Right atrium auricular region (tissue), 2 donors: ENCODE measurements at regions not wholly inside any gene's neighbourhood (a gene's known extent, or its start where the extent isn't known, plus 50 kb on each side); places are given as distances from the start of the nearest gene placed in this dataset.
"Not testable (repeated sequence)": the region's sequence is repeated elsewhere in the genome, so short reads cannot be mapped to it uniquely, and the experiment has no call there.

Experiments used
- DNase-seq: peaks from one replicate; pipeline ENCODE4 v3.0.0-alpha.2; 2019; ENCODE audit warnings: low spot score
- H3K27ac ChIP-seq, 2 donors: fragments of 200-600 bp; sonication (generic); 1 replicate in 1 of 2; 2 replicates in 1 of 2; pipeline ENCODE4 v1.5.1; 2016 to 2019
- H3K27me3 ChIP-seq, 2 donors: fragments of 200-600 bp; sonication (generic); one replicate each; pipeline versions ENCODE4 v1.5.1 to v1.6.0; 2017 to 2019
- H3K36me3 ChIP-seq: fragments of 200-600 bp; sonication (generic); one replicate; pipeline ENCODE4 v1.5.1; 2016
- H3K4me1 ChIP-seq, 2 donors: fragments of 200-600 bp; sonication (generic); one replicate each; pipeline versions ENCODE4 v1.5.1 to v1.6.0; 2017 to 2019
- H3K4me3 ChIP-seq, 2 donors: fragments of 200-600 bp; sonication (generic); 1 replicate in 1 of 2; 2 replicates in 1 of 2; pipeline ENCODE4 v1.5.1; 2017 to 2019; ENCODE audit warnings: mild to moderate bottlenecking in 1 of 2, moderate library complexity in 1 of 2
- H3K9me3 ChIP-seq, 2 donors: fragments of 200-600 bp; sonication (generic); one replicate each; pipeline ENCODE4 v1.5.1; 2019
- CTCF ChIP-seq, 2 donors: fragments of 200-600 bp; sonication (generic); IDR thresholded peaks; one replicate each; pipeline ENCODE4 v1.5.1; 2019; ENCODE audit warnings: antibody characterized with exemption in 2 of 2

- no peak for TF ChIP-seq CTCF (IDR thresholded peaks at IDR 0.05)
- Histone ChIP-seq H3K4me3 (no peak overlapping the region), H3K27ac (no peak overlapping the region), H3K36me3 (no peaks in the 10 kb centered on the region), H3K4me1 (no peaks in the 10 kb centered on the region), H3K9me3 (no peaks in the 10 kb centered on the region), H3K27me3 (no peaks in the 10 kb centered on the region)
- DNase-seq: no peak
Measured at GRCh38 chr3:103203441-103203840, 768.6 kb downstream of the ZPLD1 start.

- Histone ChIP-seq H3K27ac (no peak overlapping the region), H3K4me1 (no peaks in the 10 kb centered on the region), H3K36me3 (no peaks in the 10 kb centered on the region), H3K4me3 (no peak overlapping the region), H3K9me3 (no peaks in the 10 kb centered on the region), H3K27me3 (no peaks in the 10 kb centered on the region)
- no peak for DNase-seq
- TF ChIP-seq CTCF (IDR thresholded peaks at IDR 0.05): no peak
Measured at GRCh38 chr3:103210583-103210982, 775.8 kb downstream of the ZPLD1 start.

- no peak for DNase-seq
- no peaks in the 10 kb centered on the region for H3K9me3 ChIP-seq
- no peak overlapping the region for H3K4me3 ChIP-seq
- TF ChIP-seq CTCF (IDR thresholded peaks at IDR 0.05): no peak
- no peaks in the 10 kb centered on the region for H3K36me3 ChIP-seq
- no peak overlapping the region for H3K27ac ChIP-seq
- H3K4me1 ChIP-seq: no peaks in the 10 kb centered on the region
- no peaks in the 10 kb centered on the region for H3K27me3 ChIP-seq
Measured at GRCh38 chr3:103218146-103218545, 783.3 kb downstream of the ZPLD1 start.

- no peak for DNase-seq
- TF ChIP-seq CTCF (IDR thresholded peaks at IDR 0.05): no peak
- Histone ChIP-seq H3K36me3 (no peaks in the 10 kb centered on the region), H3K4me3 (no peak overlapping the region), H3K4me1 (no peaks in the 10 kb centered on the region), H3K27ac (no peak overlapping the region), H3K9me3 (no peaks in the 10 kb centered on the region), H3K27me3 (no peaks in the 10 kb centered on the region)
Measured at GRCh38 chr3:103218793-103219192, 784.0 kb downstream of the ZPLD1 start.

GRCh38 chr3:103227651-103228050 lies 792.8 kb downstream of the ZPLD1 start:
- TF ChIP-seq CTCF (IDR thresholded peaks at IDR 0.05): no peak
- no peak for DNase-seq
- Histone ChIP-seq H3K36me3 (no peaks in the 10 kb centered on the region), H3K27ac (no peak overlapping the region), H3K27me3 (no peaks in the 10 kb centered on the region), H3K9me3 (no peaks in the 10 kb centered on the region), H3K4me3 (no peak overlapping the region), H3K4me1 (no peaks in the 10 kb centered on the region)

GRCh38 chr3:103247459-103247858 lies 812.6 kb downstream of the ZPLD1 start:
- Histone ChIP-seq H3K27ac (no peak overlapping the region), H3K4me3 (no peak overlapping the region), H3K9me3 (no peaks in the 10 kb centered on the region), H3K36me3 (no peaks in the 10 kb centered on the region), H3K27me3 (no peaks in the 10 kb centered on the region), H3K4me1 (no peaks in the 10 kb centered on the region)
- TF ChIP-seq CTCF (IDR thresholded peaks at IDR 0.05): no peak
- no peak for DNase-seq

- not testable (repeated sequence) for H3K27ac ChIP-seq, H3K4me3 ChIP-seq, H3K4me1 ChIP-seq, H3K9me3 ChIP-seq, DNase-seq, H3K36me3 ChIP-seq, H3K27me3 ChIP-seq
Measured at GRCh38 chr3:103254827-103255226, 820.0 kb downstream of the ZPLD1 start.
